H1 (cell line): ENCODE measurements at regions not wholly inside any gene's neighbourhood (a gene's known extent, or its start where the extent isn't known, plus 50 kb on each side); places are given as distances from the start of the nearest gene placed in this dataset.

Source experiments
- CBX5 ChIP-seq: fragments of 300-800, 300-1000 bp; sonication (generic); IDR thresholded peaks from 2 replicates; pipeline ENCODE4 v1.7.1; 2016; ENCODE audit warnings: antibody characterized with exemption, low read length, low read depth
- CBX8 ChIP-seq: fragments of 300-800, 300-1000 bp; sonication (generic); IDR thresholded peaks from 2 replicates; pipeline ENCODE4 v1.7.1; 2016; ENCODE audit warnings: low read depth, low read length, borderline replicate concordance
- CHD7 ChIP-seq: fragments of 300-600 bp; sonication (generic); IDR thresholded peaks from 2 replicates; pipeline ENCODE4 v1.7.1; 2012; ENCODE audit warnings: low read length, moderate library complexity, mild to moderate bottlenecking, inconsistent platforms; ENCODE audit not compliant: insufficient replicate concordance
- JUN ChIP-seq: IDR thresholded peaks from 2 replicates; pipeline ENCODE4 v1.6.1; 2011; ENCODE audit warnings: low read depth, mild to moderate bottlenecking, improper control_type of control experiment, low read length
- RAD21 ChIP-seq, 2 experiments: IDR thresholded peaks in 1 of 2; conservative IDR thresholded peaks in 1 of 2; 2 replicates each; pipeline ENCODE4 v1.6.1; 2011; ENCODE audit warnings: low read depth in 2 of 2, low read length in 2 of 2, improper control_type of control experiment in 1 of 2, inconsistent platforms in 1 of 2, mild to moderate bottlenecking in 1 of 2, moderate library complexity in 1 of 2
- USF2 ChIP-seq: IDR thresholded peaks from 2 replicates; pipeline ENCODE4 v1.6.1; 2011; ENCODE audit warnings: low read length, improper control_type of control experiment

- no peak for TF ChIP-seq CHD7
- TF ChIP-seq USF2 = no peak
- no peak for TF ChIP-seq JUN
- no peak for TF ChIP-seq RAD21 (IDR thresholded peaks at IDR 0.05 in 1 of 2, conservative IDR thresholded peaks at IDR 0.05 in 1 of 2; ENCODE audit: low read depth in 2 of 2, low read length in 2 of 2)
- no peak for TF ChIP-seq CBX5
- no peak for TF ChIP-seq CBX8
Observed at GRCh38 chr16:60367739-60368138, 1633.6 kb upstream of the GOT2 start (continued).
